ENCODE measurements at regions not wholly inside any gene's neighbourhood (a gene's known extent, or its start where the extent isn't known, plus 50 kb on each side); places are given as distances from the start of the nearest gene placed in this dataset.

DNA sequence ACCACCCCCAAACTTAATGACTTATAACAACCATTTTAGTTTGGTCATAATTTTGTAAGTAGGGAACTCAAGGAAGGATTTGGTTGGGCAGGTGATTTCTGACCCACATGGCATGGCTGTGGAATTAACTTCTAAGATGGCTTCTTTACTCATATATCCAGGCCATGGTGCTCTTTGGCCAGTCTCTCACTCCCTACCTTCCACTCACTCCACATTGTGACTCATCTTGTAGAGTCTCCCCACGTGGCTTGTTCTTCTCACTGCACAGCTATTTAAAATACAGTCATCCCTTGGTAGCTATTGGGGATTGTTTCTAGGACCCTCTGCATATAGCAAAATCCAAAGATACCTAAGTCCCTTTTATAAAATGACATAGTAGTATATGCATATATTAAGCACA is 76.6 kb upstream of the MAST4 start:
- DNase-seq (ENCODE audit: low read depth), result no peak
- no peak for TF ChIP-seq CTCF (IDR thresholded peaks at IDR 0.05; ENCODE audit: insufficient read depth, low read depth, low read length, missing control alignments)
- no peak overlapping the region for H3K4me3 ChIP-seq (ENCODE audit: low read depth, low read length)

DNA sequence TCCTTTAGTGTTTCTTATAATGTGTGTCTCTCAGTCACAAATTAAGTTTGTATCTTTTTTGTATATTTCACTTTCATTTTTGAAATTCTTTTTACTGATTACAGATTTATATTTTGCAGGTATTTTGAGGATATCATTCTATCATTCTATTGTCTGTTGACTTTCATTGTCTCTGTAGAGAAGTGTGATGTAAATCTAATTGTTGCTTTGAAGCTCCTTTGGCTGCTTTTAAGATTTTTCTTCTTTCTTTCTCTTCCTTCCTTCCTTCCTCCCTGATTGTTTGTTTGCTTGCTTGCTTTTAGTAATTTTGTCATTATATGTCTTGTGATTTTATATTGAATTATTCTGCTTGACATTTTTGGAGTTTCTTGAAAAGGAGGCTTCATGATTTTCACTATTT is 75.3 kb upstream of the MAST4 start:
- H3K4me3 ChIP-seq (ENCODE audit: low read depth, low read length), result no peak overlapping the region
- DNase-seq (ENCODE audit: low read depth), result no peak
- TF ChIP-seq CTCF (IDR thresholded peaks at IDR 0.05; ENCODE audit: insufficient read depth, low read depth, low read length, missing control alignments), result no peak

GRCh38 chr5:66527478-66528035 is 68.6 kb upstream of the MAST4 start:
- no peak overlapping the region for H3K4me3 ChIP-seq (ENCODE audit: low read depth, low read length)
- TF ChIP-seq CTCF (IDR thresholded peaks at IDR 0.05; ENCODE audit: insufficient read depth, low read depth, low read length, missing control alignments), result no peak
- DNase-seq (ENCODE audit: low read depth), result no peak

- TF ChIP-seq CTCF (IDR thresholded peaks at IDR 0.05; ENCODE audit: insufficient read depth, low read depth, low read length, missing control alignments), result no peak
- no peak for DNase-seq (ENCODE audit: low read depth)
- no peak overlapping the region for H3K4me3 ChIP-seq (ENCODE audit: low read depth, low read length)
These were observed 67.0 kb upstream of the MAST4 start for GRCh38 chr5:66529182-66529581.

DNA sequence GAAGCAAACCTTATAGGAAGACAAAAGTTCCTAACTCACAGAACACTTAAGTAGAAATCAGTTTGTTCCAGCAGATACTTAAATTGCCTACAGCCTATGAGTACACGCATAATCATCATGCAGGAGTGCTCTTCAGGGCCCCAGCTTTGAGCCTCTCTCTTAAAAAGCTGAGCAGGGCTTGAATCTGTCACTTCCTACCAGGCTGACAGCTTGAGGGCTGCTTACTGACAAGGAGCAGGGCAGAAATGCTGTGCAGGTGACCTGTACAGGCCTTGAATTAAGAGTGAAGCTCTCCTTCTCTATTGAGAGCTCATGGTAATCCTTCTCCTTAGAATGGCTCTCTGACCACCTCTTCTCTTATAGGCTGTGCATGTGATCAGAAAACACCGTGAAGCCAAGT is 66.5 kb upstream of the MAST4 start:
- no peak for TF ChIP-seq CTCF (IDR thresholded peaks at IDR 0.05; ENCODE audit: insufficient read depth, low read depth, low read length, missing control alignments)
- H3K4me3 ChIP-seq (ENCODE audit: low read depth, low read length), result no peak overlapping the region
- no peak for DNase-seq (ENCODE audit: low read depth)

- DNase-seq (ENCODE audit: low read depth), result no peak
- H3K4me3 ChIP-seq (ENCODE audit: low read depth, low read length), result no peak overlapping the region
- TF ChIP-seq CTCF (IDR thresholded peaks at IDR 0.05; ENCODE audit: insufficient read depth, low read depth, low read length, missing control alignments), result no peak
These were observed 58.1 kb upstream of the MAST4 start for GRCh38 chr5:66538126-66538525.

DNA sequence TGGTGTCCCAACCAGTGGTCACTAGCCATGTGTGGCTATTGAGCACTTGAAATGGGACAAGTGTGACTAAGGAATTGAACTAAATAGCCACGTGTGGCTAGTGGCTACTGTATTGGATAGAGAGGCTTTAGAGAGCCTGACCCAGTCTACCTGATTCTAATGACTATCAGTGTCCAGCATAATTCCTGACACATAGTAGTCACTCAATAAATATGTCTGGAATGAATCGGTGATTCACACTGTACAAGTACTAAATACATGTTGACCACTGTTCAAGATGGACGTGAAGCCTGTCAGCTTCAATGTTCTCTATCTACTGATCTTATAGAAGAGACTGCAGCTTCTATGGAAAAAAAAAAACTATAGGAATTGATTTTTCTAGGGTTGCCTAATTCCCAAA is 57.7 kb upstream of the MAST4 start:
- H3K4me3 ChIP-seq (ENCODE audit: low read depth, low read length), result no peak overlapping the region
- no peak for DNase-seq (ENCODE audit: low read depth)
- no peak for TF ChIP-seq CTCF (IDR thresholded peaks at IDR 0.05; ENCODE audit: insufficient read depth, low read depth, low read length, missing control alignments)
